OCI-LY3 (cell line): ENCODE measurements at regions not wholly inside any gene's neighbourhood (a gene's known extent, or its start where the extent isn't known, plus 50 kb on each side); places are given as distances from the start of the nearest gene placed in this dataset.

Experiments
- H2AFZ ChIP-seq: fragments of 200-600, 300-600 bp; shearing (Covaris generic); 2 replicates; pipeline ENCODE4 v1.6.0; 2014; ENCODE audit warnings: antibody characterized with exemption, low read depth, low read length
- H3K27ac ChIP-seq: fragments of 200-600, 300-600 bp; sonication (generic); 2 replicates; pipeline ENCODE4 v1.5.1; 2014; ENCODE audit warnings: mild to moderate bottlenecking, low read length, moderate library complexity, mixed read lengths
- H3K27me3 ChIP-seq: fragments of 200-600, 300-600 bp; sonication (generic); 2 replicates; pipeline ENCODE4 v1.6.1; 2014; ENCODE audit warnings: low read depth, low read length, mixed read lengths
- H3K36me3 ChIP-seq: fragments of 200-600, 300-600 bp; sonication (generic); replicated peaks from 2 replicates; pipeline ENCODE3; 2014; ENCODE audit warnings: low read depth, low read length, mixed read lengths
- H3K4me1 ChIP-seq: fragments of 300-600, 200-600 bp; sonication (generic); 2 replicates; pipeline ENCODE4 v1.6.1; 2014; ENCODE audit warnings: low read length, mixed read lengths
- H3K4me2 ChIP-seq: fragments of 200-600, 300-600 bp; sonication (generic); 2 replicates; pipeline ENCODE4 v1.6.1; 2014; ENCODE audit warnings: low read length, mixed read lengths
- H3K4me3 ChIP-seq: fragments of 300-600, 200-600 bp; sonication (generic); 2 replicates; pipeline ENCODE4 v1.5.1; 2014; ENCODE audit warnings: antibody characterized with exemption, mild to moderate bottlenecking, low read length, moderate library complexity
- H3K79me2 ChIP-seq: fragments of 300-600, 200-600 bp; shearing (Covaris generic); 2 replicates; pipeline ENCODE4 v1.6.1; 2014; ENCODE audit warnings: mild to moderate bottlenecking, low read length, mixed read lengths
- H3K9ac ChIP-seq: fragments of 300-600, 200-600 bp; shearing (Covaris generic); 2 replicates; pipeline ENCODE4 v1.6.0; 2014; ENCODE audit warnings: mild to moderate bottlenecking, low read length, moderate library complexity
- H3K9me3 ChIP-seq: fragments of 200-600, 300-600 bp; shearing (Covaris generic); 2 replicates; pipeline ENCODE4 v1.6.1; 2014; ENCODE audit warnings: low read length, mixed read lengths; ENCODE audit not compliant: insufficient read depth
- H4K20me1 ChIP-seq: fragments of 200-600, 300-600 bp; sonication (generic); 2 replicates; pipeline ENCODE4 v1.6.1; 2016; ENCODE audit warnings: low read length, mixed read lengths; ENCODE audit not compliant: insufficient read depth
- EZH2phosphoT487 ChIP-seq: fragments of 200-600 bp; shearing (Covaris generic); IDR thresholded peaks from 2 replicates; pipeline ENCODE4 v1.6.1; 2018; ENCODE audit warnings: antibody characterized with exemption, mixed run types, low read depth
- TF ChIP-seq, protein P1 (sequence below): fragments of 200-600, 300-600 bp; sonication (generic); IDR thresholded peaks from 2 replicates; pipeline ENCODE4 v1.5.1; 2014; ENCODE audit warnings: antibody characterized with exemption, low read length, low read depth

DNA sequence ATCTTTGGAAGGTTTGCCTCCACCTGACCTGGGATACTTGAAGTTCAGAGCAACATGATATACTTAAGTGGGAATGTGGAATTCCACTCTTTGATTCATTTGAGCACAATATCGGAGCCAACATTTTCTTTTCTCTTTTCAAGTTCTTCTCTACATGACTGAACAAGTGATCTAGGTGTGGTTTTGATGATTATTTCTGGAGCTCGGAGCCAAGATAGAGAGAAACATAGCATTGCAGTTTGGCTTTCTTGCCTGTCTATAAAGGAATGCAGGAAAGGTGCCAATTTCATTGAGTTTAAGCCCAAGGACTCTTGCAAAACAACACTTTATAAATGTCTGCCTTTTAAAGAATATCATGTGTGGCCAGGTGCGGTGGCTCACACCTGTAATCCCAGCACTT, 124.2 kb upstream of the FAM83B start:
- H3K36me3 ChIP-seq = no peaks in the 10 kb centered on the region
- H3K9ac ChIP-seq = no peak overlapping the region
- H3K4me3 ChIP-seq = no peak overlapping the region
- H2AFZ ChIP-seq = no peak overlapping the region
- no peak overlapping the region for H3K4me2 ChIP-seq
- no peaks in the 10 kb centered on the region for H3K79me2 ChIP-seq
- TF ChIP-seq, protein P1, sequence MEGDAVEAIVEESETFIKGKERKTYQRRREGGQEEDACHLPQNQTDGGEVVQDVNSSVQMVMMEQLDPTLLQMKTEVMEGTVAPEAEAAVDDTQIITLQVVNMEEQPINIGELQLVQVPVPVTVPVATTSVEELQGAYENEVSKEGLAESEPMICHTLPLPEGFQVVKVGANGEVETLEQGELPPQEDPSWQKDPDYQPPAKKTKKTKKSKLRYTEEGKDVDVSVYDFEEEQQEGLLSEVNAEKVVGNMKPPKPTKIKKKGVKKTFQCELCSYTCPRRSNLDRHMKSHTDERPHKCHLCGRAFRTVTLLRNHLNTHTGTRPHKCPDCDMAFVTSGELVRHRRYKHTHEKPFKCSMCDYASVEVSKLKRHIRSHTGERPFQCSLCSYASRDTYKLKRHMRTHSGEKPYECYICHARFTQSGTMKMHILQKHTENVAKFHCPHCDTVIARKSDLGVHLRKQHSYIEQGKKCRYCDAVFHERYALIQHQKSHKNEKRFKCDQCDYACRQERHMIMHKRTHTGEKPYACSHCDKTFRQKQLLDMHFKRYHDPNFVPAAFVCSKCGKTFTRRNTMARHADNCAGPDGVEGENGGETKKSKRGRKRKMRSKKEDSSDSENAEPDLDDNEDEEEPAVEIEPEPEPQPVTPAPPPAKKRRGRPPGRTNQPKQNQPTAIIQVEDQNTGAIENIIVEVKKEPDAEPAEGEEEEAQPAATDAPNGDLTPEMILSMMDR = no peak
- TF ChIP-seq EZH2phosphoT487 = no peak
- H3K27ac ChIP-seq = no peak overlapping the region
- no peaks in the 10 kb centered on the region for H3K9me3 ChIP-seq
- no peaks in the 10 kb centered on the region for H3K4me1 ChIP-seq
- H4K20me1 ChIP-seq = no peaks in the 10 kb centered on the region
- H3K27me3 ChIP-seq = peaks cover 3% of the 10 kb centered on the region; the same call in 1 of the 2 replicates

DNA sequence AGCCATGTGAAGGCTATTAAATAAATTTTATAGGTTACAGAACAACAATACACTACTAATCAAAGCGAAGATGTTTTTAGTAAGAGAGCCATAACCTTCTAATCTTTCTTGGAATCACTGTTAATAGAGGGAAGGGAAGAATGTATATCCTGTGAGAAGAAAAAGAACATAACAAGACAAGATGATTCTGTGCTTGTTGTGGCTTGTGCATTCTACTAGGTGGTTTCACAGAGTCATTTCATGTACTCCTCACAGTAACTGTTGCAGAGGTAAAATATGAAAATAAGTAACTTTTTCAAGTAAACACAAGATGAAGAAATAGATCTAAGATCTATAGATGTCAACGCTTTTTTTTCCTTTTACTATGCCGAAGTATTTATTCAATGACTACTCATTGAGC, 116.9 kb upstream of the FAM83B start:
- Histone ChIP-seq H3K27me3 (no peaks in the 10 kb centered on the region), H2AFZ (no peak overlapping the region), H3K9ac (no peak overlapping the region), H4K20me1 (no peaks in the 10 kb centered on the region), H3K4me3 (no peak overlapping the region), H3K9me3 (no peaks in the 10 kb centered on the region), H3K4me1 (no peaks in the 10 kb centered on the region), H3K79me2 (no peaks in the 10 kb centered on the region), H3K27ac (no peak overlapping the region), H3K4me2 (no peak overlapping the region), H3K36me3 (no peaks in the 10 kb centered on the region)
- TF ChIP-seq, protein P1 = no peak
- no peak for TF ChIP-seq EZH2phosphoT487

DNA sequence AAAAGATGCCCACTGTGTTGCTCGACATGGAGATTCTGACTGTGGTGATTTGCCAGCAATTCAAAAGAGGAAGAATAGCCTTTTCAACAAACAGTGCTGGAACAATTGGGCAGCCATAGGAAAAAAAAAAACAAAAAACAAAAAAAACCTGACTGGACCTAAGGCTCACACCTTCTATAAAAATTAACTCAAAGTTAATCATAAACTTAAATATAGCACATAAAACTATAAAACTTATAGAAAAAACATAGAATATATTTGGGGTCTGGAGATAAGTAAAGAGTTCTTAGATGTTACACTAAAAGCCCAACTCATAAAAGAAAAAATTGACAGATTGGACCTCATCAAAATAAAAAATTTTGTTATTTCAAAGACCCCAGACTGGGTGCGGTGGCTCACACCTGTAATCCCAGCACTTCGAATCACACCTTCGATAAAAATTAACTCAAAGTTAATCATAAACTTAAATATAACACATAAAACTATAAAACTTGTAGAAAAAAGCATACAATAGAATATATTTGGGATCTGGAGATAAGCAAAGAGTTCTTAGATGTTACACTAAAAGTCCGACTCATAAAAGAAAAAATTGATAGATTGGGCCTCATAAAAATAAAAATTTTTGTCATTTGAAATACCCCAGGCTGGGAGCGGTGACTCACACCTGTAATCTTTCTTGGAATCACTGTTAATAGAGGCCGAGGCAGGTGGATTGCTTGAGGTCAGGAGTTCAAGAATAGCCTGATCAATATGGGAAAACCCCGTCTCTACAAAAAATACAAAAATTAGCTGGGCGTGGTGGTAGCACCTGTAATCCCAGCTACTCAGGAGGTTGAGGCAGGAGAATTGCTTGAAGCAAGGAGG, 115.6 kb upstream of the FAM83B start:
- no peak overlapping the region for H3K9ac ChIP-seq
- H3K4me1 ChIP-seq = no peaks in the 10 kb centered on the region
- no peak overlapping the region for H2AFZ ChIP-seq
- no peak for TF ChIP-seq EZH2phosphoT487
- TF ChIP-seq, protein P1 = no peak
- H3K9me3 ChIP-seq = no peaks in the 10 kb centered on the region
- no peak overlapping the region for H3K4me2 ChIP-seq
- no peak overlapping the region for H3K4me3 ChIP-seq
- no peaks in the 10 kb centered on the region for H3K79me2 ChIP-seq
- no peaks in the 10 kb centered on the region for H4K20me1 ChIP-seq
- H3K36me3 ChIP-seq = no peaks in the 10 kb centered on the region
- no peaks in the 10 kb centered on the region for H3K27me3 ChIP-seq
- H3K27ac ChIP-seq = no peak overlapping the region

DNA sequence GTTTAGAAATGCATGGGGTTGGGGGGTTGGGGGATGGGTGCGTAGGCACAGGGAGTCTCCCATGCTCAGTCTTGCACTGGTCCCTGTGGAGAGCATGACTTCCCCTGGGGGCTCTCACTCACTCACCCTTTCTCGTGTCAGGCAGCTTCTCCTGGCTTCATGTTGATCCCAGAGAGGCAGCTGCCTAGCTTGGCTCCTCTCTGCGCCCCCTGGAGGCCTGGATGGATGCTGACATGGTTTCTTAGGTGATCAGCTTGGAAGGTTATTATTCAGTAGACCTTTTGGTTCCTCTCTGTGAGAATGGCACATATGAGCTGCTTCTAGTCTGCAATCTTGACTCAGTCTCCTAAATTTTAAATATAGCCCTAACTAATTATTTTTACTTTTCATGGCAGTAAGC, 109.3 kb upstream of the FAM83B start:
- Histone ChIP-seq H3K27ac (no peak overlapping the region), H4K20me1 (no peaks in the 10 kb centered on the region), H3K36me3 (no peaks in the 10 kb centered on the region), H3K79me2 (no peaks in the 10 kb centered on the region), H3K9me3 (no peaks in the 10 kb centered on the region), H3K27me3 (no peaks in the 10 kb centered on the region), H2AFZ (no peak overlapping the region), H3K4me2 (no peak overlapping the region), H3K4me1 (no peaks in the 10 kb centered on the region), H3K9ac (no peak overlapping the region), H3K4me3 (no peak overlapping the region)
- TF ChIP-seq, protein P1 = peak; percentile 44
- no peak for TF ChIP-seq EZH2phosphoT487
